Fibroblast of mammary gland (primary cell): ENCODE measurements at regions not wholly inside any gene's neighbourhood (a gene's known extent, or its start where the extent isn't known, plus 50 kb on each side); places are given as distances from the start of the nearest gene placed in this dataset.
"Not testable (repeated sequence)": the region's sequence is repeated elsewhere in the genome, so short reads cannot be mapped to it uniquely, and the experiment has no call there.

Experiments
- DNase-seq: peaks from one replicate; pipeline ENCODE4 v3.0.0-alpha.2; 2010; ENCODE audit warnings: low read depth
- H3K4me3 ChIP-seq: 2 replicates; pipeline ENCODE4 v1.5.1; 2011; ENCODE audit warnings: low read depth, mild to moderate bottlenecking, low read length, moderate library complexity; ENCODE audit not compliant: control insufficient read depth
- CTCF ChIP-seq: conservative IDR thresholded peaks from 2 replicates; pipeline ENCODE4 v1.5.1; 2011; ENCODE audit warnings: low read depth, low read length, inconsistent platforms; ENCODE audit not compliant: control insufficient read depth, insufficient read depth

GRCh38 chr11:10954184-10954583 is 96.3 kb upstream of the ZBED5 start:
- no peak for TF ChIP-seq CTCF
- no peak for DNase-seq

GRCh38 chr11:10952872-10953271 is 95.0 kb upstream of the ZBED5 start:
- TF ChIP-seq CTCF, result no peak
- DNase-seq, result no peak

More at GRCh38 chr11:10954184-10954583, 96.3 kb upstream of the ZBED5 start:
- no peak overlapping the region for H3K4me3 ChIP-seq

GRCh38 chr11:10947935-10948334 is 90.1 kb upstream of the ZBED5 start:
- DNase-seq, H3K4me3 ChIP-seq: not testable (repeated sequence)

More at GRCh38 chr11:10952872-10953271, 95.0 kb upstream of the ZBED5 start:
- no peak overlapping the region for H3K4me3 ChIP-seq

GRCh38 chr11:10946072-10946471 is 88.2 kb upstream of the ZBED5 start:
- no peak for DNase-seq
- no peak for TF ChIP-seq CTCF
- no peak overlapping the region for H3K4me3 ChIP-seq

- no peak for TF ChIP-seq CTCF
- no peak overlapping the region for H3K4me3 ChIP-seq
- DNase-seq, result no peak
These were observed 87.3 kb upstream of the ZBED5 start for GRCh38 chr11:10945196-10945595.

- H3K4me3 ChIP-seq, result no peak overlapping the region
- TF ChIP-seq CTCF, result no peak
- DNase-seq, result peak; percentile 63
These were observed 86.1 kb upstream of the ZBED5 start for GRCh38 chr11:10943968-10944367.

GRCh38 chr11:10942620-10943019 is 84.8 kb upstream of the ZBED5 start:
- no peak overlapping the region for H3K4me3 ChIP-seq
- DNase-seq, result peak; percentile 42
- no peak for TF ChIP-seq CTCF
